Skin of body (tissue), 1 donor: ENCODE measurements at regions not wholly inside any gene's neighbourhood (a gene's known extent, or its start where the extent isn't known, plus 50 kb on each side); places are given as distances from the start of the nearest gene placed in this dataset.
A peak's percentile ranks its signal among the peaks of the same experiment; 100 is the strongest.
"Not testable (repeated sequence)": the region's sequence is repeated elsewhere in the genome, so short reads cannot be mapped to it uniquely, and the experiment has no call there.

Experiments
- DNase-seq: peaks from one replicate; lab custom pipeline; 2025; lab: John Stamatoyannopoulos, UW

DNA sequence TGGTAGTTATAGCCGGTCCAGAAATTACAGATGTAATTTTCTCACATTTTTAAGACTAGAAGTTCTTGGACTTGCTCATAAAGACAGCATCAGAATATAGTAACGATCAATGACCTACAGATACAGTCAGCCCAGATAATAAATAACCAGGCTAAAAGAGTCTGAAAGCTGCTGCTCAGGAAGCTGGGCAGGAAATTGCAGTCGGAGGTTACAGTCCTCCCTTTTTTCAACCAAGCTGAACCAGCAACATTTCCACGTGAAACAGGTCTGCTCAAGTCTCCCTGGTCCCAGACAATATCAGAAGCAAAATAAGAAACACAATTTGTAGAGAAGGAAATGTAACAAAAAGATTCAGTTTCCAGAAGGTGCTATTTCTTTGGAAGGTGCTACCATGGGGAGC, 457.4 kb downstream of the SIPA1L2 start:
- DNase-seq = no peak

DNA sequence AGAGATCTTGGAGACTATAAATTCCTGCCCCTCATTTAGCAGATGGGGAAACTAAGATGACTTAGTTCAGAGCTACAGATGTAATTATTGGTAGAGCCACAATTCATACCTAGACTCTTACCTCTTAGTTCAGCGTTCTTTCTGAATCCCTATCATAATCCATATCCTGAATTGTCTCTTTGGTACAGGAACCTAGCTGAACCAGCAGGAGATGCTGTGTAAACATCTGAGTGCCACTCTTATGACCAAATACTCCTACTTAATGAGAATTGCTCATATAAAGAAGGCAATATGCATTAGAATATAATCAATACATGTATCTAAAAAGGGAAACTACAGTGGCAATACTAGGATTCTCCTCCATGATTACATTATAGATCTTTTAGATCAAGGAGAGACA, 459.0 kb downstream of the SIPA1L2 start:
- no peak for DNase-seq

DNA sequence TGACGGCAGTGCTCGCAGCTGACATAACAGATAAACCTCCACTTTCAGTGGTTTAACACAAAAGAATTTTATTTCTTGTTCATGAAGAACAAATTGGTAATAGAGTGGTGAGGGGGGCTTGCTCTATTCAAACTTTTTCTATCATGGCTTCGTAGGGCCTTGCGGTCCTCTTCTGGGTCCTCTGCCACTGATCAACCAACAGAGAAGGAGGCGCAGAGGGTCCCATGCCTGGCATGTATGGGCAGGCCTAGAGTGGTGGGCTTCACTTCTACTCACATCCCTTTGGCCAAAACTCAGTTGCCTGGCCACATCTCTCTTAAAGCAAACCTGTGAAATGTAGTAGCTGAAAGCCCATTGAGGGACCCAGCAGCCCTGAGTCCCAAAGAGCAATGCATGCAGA, 460.5 kb downstream of the SIPA1L2 start:
- no peak for DNase-seq

DNA sequence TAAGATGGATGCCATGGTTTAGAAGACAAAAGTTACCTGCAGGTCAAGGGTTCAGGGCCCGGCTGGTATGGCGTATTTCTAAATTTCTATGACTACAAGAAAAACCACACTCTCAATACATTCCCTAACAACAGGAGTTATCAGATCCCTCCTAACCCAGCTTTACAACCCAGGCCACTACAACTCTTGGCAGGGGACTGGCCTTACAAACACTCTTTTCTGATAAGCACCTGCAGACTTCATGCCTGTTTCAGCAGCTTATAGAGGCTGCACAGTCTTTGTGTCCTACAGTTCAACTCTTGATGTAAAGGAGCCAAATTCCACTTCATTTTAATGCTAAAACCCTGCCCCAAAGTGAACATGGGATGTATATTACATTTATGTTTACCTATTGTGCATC, 461.4 kb downstream of the SIPA1L2 start:
- DNase-seq = no peak

- DNase-seq = no peak
Measured at GRCh38 chr1:232166942-232167341, 463.0 kb downstream of the SIPA1L2 start.

DNA sequence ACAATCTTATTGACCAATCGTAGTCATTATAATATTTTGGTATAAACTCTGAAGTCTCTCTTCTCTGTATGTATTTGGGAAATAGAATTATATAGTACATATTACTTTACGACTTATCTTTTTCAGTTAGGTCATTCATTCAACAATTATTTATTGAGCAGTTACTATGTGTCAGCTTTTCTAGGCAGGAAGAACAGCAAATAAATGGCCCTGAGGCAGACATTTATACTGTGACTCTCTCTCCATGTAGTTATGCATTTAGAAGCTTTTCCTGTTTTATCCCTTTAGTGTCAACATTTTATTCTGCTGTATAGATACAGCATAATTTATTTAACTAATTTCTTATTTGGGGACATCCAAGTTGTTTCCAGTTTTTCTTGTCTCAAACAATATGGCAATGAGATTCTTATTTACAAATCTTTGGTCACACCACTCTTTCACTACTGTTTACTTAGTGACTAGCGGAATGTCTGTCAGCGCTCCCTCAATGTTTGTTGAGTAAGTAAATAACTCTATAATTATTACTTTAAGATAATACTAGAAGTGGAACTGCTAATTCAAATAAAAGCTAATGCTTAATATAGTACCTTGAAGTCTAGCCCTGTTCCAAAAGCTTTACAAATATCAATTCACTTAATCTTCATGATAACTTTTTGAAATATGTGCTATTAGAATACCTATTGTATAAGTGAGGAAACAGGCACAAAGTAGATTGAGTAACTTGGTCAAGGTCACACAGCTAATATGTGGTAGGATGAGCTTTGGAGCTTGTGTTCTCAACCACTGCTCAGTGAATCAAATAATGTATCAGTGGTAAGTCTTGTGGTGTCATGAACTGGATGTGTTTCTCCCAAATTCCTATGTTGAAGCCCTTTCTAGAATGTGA, 465.6 kb downstream of the SIPA1L2 start:
- DNase-seq = no peak

GRCh38 chr1:232163533-232163932, 466.4 kb downstream of the SIPA1L2 start:
- DNase-seq = no peak

DNA sequence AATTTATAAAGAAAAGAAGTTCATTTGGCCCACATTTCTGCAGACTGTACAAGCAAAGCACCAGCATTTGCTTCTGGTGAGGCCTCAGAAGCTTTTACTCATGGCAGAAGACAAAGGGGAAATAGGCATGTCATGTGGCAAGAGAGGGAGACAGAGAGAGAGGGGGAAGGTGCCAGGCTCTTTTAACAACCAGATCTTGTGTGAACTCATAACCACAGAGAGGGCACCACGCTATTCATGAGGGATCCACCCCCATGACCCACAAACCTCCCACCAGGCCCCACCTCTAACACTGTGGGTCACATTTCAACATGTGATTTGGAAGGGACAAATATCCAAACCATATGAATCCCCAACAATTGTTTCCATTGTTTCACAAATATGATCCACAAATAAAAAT, 467.9 kb downstream of the SIPA1L2 start:
- no peak for DNase-seq

GRCh38 chr1:232158558-232158957, 471.4 kb downstream of the SIPA1L2 start:
- DNase-seq = not testable (repeated sequence)

DNA sequence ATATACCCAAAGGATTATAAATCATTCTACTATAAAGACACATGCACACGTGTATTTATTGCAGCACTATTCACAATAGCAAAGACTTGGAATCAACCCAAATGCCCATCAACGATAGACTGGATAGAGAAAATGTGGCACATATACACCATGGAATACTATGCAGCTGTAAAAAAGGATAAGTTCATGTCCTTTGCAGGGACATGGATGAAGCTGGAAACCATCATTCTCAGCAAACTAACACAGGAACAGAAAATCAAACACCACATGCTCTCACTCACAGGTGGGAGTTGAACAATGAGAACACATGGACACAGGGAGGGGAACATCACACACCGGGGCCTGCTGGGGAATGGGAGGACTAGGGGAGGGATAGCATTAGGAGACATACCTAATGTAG, 473.9 kb downstream of the SIPA1L2 start:
- DNase-seq = not testable (repeated sequence)

GRCh38 chr1:232153652-232154051, 476.3 kb downstream of the SIPA1L2 start:
- no peak for DNase-seq

DNA sequence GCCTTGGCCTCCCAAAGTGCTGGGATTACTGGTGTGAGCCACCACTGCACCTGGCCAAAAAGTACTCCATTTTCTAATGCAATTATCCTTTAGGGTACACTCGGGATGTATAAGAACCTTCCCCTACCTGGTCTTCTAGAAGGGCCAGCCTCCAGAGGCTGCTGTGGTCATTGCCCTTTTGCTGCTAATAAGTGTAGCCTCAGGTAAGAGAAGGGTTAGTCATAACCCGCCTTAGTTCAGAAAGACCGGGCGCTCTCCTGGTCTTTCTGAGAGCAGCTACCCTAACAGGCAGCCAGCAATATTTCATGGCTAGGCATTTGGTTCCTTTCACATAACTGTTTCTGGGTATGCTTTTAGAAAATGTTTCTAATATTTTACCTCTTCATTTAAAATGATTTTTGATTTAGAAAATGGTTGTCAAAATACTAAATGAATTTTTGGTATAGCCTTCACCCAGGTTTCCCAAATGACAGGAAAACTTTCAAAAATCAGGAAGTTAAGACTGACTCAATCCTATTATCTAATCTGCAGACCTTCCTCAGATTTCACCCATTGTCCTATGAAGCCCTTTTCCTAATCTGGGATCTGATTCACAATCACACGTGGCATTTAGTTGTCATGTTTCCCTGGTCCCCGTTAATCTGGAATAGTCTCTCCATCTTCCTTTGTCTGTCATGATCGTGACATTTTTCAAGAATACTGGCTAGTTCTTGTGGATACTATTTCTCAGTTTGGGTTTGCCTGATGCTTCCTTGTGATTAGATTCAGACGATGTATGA, 479.0 kb downstream of the SIPA1L2 start:
- no peak for DNase-seq

DNA sequence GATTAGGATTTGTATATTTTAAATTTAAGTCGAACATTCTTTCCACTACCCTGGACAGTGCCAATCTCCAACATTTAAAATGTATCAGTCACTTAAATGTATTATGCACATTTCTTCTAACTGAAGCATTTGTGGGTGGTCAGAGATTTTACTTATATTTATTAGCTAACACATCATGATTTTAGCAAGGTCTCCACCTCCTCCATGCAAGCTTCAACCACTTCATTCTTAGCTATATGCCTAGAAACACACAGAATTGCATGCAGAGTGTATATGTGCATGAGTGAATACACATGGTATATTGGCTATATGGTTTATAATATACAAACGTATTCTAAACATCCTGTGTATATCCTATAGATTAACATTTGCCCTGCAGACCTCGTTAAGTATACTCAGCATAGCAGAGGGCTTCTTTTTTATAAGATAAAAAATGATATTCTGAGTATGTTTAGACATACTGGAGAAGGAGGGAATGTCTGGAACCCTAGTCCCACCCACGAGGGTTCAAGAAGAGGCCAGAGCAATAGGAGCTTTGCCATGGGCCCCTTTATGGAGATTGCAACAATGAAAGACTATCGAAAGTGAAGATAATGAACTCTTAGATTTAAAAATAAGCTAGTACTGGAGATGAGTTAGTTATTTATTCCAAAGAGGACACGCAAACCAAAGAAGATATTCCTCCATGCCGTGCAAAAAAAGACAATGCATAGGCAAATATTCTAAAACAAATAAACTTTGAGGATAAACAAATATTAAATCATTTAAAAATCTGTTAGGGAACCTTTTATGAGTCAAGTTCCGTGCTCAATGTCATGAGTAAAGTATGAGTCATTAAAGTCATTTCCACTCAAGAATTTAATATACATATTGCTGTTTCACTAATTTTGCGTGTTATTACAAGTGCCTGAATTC, 480.4 kb downstream of the SIPA1L2 start:
- DNase-seq = no peak

DNA sequence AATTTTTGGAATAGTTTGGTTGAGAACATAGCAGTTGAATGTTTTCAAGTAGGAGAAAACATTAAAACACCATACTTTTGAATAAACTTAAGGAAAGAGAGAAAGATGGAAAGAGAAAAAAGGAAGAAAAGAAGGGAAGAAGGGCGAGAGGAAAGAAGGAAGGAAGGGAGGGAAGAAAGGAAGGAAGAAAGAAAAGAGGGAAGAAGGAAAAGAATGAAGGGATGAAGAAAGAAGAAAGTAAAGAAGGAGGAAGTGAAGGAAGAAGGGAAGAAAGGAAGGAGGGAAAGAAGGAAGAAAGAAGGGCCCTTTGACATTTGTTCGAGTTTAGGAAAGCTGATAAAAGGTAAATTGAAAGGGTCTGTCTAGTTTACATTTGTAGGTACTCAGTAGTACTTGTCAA, 482.7 kb downstream of the SIPA1L2 start:
- no peak for DNase-seq

- no peak for DNase-seq
Measured at GRCh38 chr1:232146514-232146913, 483.4 kb downstream of the SIPA1L2 start.

GRCh38 chr1:232145768-232146167, 484.2 kb downstream of the SIPA1L2 start:
- no peak for DNase-seq

DNA sequence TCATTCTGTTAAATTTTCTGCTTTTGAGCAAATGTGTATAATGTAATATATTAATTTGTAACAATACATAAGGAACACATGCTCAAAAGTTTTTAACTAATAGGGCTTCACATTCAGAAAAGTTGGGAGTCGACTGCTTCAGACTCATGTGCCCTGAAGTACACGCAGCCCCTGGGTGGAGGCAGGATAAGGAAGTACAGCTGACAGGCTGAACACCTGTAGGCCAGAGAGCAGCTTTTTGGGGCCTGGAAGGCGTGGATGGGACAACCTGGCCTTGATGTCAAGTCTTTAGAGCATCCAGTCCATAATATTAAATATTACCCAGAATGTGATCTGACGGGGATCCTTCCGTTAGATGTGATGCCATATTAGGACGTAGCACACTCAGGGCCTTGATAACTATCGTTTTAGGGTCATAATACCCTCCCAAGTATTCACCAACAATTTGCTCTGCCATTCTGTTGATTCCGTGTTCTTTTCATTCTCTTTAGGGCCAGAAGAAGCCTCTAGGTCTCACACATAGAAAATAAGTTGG, 485.2 kb downstream of the SIPA1L2 start:
- DNase-seq = no peak

- DNase-seq = no peak
Measured at GRCh38 chr1:232143315-232143886, 486.5 kb downstream of the SIPA1L2 start.

DNA sequence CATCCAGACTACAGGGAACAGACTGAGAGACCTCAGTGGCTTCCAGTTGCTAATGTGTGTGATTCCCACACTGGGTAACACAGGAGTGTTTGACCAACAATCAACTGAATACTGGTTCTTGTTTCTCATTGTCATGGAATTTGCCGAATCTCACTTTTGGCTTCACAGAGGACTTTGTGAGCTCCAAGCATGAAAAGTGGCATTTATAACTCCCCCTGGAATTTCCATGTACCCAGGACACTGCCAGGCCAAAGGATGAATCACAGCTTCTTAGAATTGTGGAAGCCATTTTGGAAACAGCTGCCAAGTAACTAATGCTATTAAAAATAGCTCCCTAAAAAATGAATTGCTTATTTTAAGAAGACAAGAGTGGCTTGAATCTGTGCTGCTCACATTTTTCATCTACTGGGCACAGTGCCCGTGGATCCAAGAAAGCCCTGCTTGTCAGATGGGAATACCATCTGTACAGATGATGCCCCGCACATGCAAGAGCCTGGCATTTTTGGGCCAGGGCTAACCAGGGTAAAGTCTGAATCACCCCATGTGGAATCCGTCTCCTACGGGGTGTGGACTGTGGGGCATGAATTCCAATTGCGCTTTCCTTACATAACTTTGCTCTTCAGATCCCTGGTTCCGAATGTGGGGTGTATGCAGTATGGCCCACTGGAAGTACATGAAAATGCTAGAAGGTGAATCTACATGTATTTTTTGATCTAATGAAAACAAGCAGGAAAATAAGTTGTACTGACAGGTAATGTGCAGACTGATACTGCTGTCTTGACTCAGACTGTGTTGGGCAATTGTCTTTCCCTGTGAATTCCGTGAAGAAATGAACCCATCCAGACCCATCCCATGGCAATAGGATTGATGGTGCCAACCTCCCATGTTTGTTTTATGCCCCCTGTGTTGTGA, 487.3 kb downstream of the SIPA1L2 start:
- DNase-seq = peak; percentile 42

DNA sequence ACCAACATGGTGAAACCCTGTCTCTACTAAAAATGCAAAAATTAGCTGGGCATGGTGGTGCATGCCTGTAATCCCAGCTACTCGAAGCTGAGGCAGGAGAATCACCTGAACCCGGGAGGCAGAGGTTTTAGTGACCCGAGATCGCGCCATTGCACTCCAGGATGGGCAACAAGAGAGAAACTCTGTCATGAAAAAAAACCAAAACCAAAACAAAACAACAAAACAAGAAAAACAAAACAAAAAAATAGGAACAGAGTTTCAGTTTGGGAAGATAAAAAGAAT, 488.8 kb downstream of the SIPA1L2 start:
- not testable (repeated sequence) for DNase-seq
